Small intestine (tissue), 7 donors: ENCODE measurements at regions not wholly inside any gene's neighbourhood (a gene's known extent, or its start where the extent isn't known, plus 50 kb on each side); places are given as distances from the start of the nearest gene placed in this dataset.
"Not testable (repeated sequence)": the region's sequence is repeated elsewhere in the genome, so short reads cannot be mapped to it uniquely, and the experiment has no call there.

Experiments
- DNase-seq, 2 donors: peaks; one replicate each; pipeline versions ENCODE4 v3.0.0 to v3.0.0-alpha.2; 2013
- FAIRE-seq: peaks from 2 replicates; lab custom pipeline; 2012; peaks lifted over from hg19 to GRCh38; lab: Jason Lieb, UNC
- H3K27ac ChIP-seq, 3 donors: one replicate each; pipeline ENCODE4 v1.5.1; 2013; ENCODE audit warnings: low read length in 2 of 3, mild to moderate bottlenecking in 2 of 3, control low read depth in 1 of 3, inconsistent platforms in 1 of 3, low read depth in 1 of 3, moderate library complexity in 1 of 3
- H3K27me3 ChIP-seq, 3 donors: one replicate each; pipeline ENCODE4 v1.6.1; 2013; ENCODE audit warnings: low read length in 3 of 3, inconsistent platforms in 1 of 3; ENCODE audit not compliant: control insufficient read depth in 3 of 3, insufficient read depth in 3 of 3
- H3K36me3 ChIP-seq, 3 donors: one replicate each; pipeline ENCODE4 v1.6.1; 2013; ENCODE audit warnings: low read length in 3 of 3, inconsistent platforms in 1 of 3, low read depth in 1 of 3, mild to moderate bottlenecking in 1 of 3, moderate library complexity in 1 of 3; ENCODE audit not compliant: control insufficient read depth in 3 of 3, insufficient read depth in 2 of 3
- H3K4me1 ChIP-seq, 3 donors: one replicate each; pipeline ENCODE4 v1.6.1; 2013; ENCODE audit warnings: low read length in 2 of 3, inconsistent platforms in 1 of 3, low read depth in 1 of 3, mild to moderate bottlenecking in 1 of 3, moderate library complexity in 1 of 3; ENCODE audit not compliant: control insufficient read depth in 3 of 3, insufficient read depth in 2 of 3
- H3K4me3 ChIP-seq, 3 donors: one replicate each; pipeline ENCODE4 v1.5.1; 2013; ENCODE audit warnings: low read length in 3 of 3, control low read depth in 1 of 3, inconsistent platforms in 1 of 3, low read depth in 1 of 3, mild to moderate bottlenecking in 1 of 3, moderate library complexity in 1 of 3
- H3K9me3 ChIP-seq, 2 donors: one replicate each; pipeline ENCODE4 v1.6.1; 2013; ENCODE audit warnings: low read depth in 1 of 2, low read length in 1 of 2; ENCODE audit not compliant: control insufficient read depth in 2 of 2, insufficient read depth in 1 of 2
- WGBS, 3 donors: extraction: QIAGEN DNeasy Blood & Tissue Kit; methylation state at CpG; one replicate each; pipeline ENCODE4 v1.1.7; 2013; 5-methylcytosine and 5-hydroxymethylcytosine counted together
- donor health status: healthy with polysubstance abuse.
- donor health status: control.
- donor health status: control.
- donor health status: Bipolar disorder and iron deficiency.
- donor health status: healthy.

DNA sequence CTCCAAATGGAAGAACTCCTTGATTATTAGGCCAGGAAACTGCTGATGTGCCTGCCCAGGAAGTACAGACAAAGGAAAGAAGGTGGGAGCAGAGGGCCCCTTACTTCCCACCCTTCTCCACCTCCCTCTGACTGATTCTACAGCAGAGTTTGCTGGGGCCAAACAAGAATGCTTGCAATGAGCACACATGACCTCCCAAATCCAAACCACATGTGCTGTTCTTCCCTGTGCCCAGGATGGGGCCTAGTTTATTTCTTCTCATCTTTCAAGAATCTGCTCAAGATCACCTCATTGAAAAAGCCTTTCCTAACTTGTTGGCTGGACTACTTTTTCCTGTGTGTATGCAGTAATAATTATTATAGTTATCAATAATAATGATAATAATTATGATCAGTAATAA lies 286.1 kb downstream of the RAB38 start:
- FAIRE-seq = no peak
- H3K27ac ChIP-seq = no peak overlapping the region
- no peaks in the 10 kb centered on the region for H3K36me3 ChIP-seq
- DNase-seq = no peak
- H3K4me3 ChIP-seq = no peak overlapping the region
- no peaks in the 10 kb centered on the region for H3K27me3 ChIP-seq
- no peaks in the 10 kb centered on the region for H3K9me3 ChIP-seq
- H3K4me1 ChIP-seq = no peaks in the 10 kb centered on the region

GRCh38 chr11:87885084-87885483 lies 290.2 kb downstream of the RAB38 start:
- FAIRE-seq, H3K27me3 ChIP-seq, H3K27ac ChIP-seq, H3K4me1 ChIP-seq, H3K9me3 ChIP-seq, H3K36me3 ChIP-seq, DNase-seq, H3K4me3 ChIP-seq: not testable (repeated sequence)
- 88 to 94% (median 92%) methylated on average over 1 of the region's 1 CpG for WGBS, 3 donors

DNA sequence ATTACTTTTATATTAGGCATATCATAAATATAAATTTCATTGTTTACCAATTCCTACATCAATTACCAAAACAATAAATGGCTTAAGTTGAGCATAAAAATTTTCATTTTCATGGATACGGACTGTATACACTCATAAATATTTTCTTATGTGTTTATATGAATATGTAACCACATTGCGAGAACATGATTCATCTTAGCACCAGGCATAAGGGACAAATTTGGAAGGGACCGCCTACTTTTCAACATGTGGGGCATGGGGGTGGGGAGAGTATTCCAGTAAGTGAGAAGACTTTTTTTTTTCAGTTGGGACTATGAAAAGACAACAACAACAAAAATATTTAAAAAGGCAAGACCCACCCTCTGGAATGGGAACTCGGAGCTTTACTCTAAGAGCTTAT lies 296.1 kb downstream of the RAB38 start:
- DNase-seq (no peak), FAIRE-seq (no peak)
- Histone ChIP-seq H3K4me3 (no peak overlapping the region), H3K27me3 (no peaks in the 10 kb centered on the region), H3K9me3 (no peaks in the 10 kb centered on the region), H3K4me1 (no peaks in the 10 kb centered on the region), H3K27ac (no peak overlapping the region), H3K36me3 (no peaks in the 10 kb centered on the region)
- WGBS, 3 donors = 65 to 81% (median 74%) methylated on average over 4 of the region's 4 CpGs

- no peaks in the 10 kb centered on the region for H3K4me1 ChIP-seq
- peak; percentile 51 for FAIRE-seq
- DNase-seq = peak in 1 of 2 donors; percentile 46
- H3K27ac ChIP-seq = no peak overlapping the region
- WGBS, 3 donors = 22 to 46% (median 43%) methylated on average over 2 of the region's 2 CpGs
- no peaks in the 10 kb centered on the region for H3K9me3 ChIP-seq
- no peaks in the 10 kb centered on the region for H3K36me3 ChIP-seq
- H3K27me3 ChIP-seq = no peaks in the 10 kb centered on the region
- no peak overlapping the region for H3K4me3 ChIP-seq
These were observed 296.8 kb downstream of the RAB38 start for GRCh38 chr11:87878373-87878825.

GRCh38 chr11:87871056-87871455 lies 304.2 kb downstream of the RAB38 start:
- Histone ChIP-seq H3K4me1 (peaks cover 0 to 3% (median 0%) of the 10 kb centered on the region in 3 donors), H3K27ac (no peak overlapping the region), H3K27me3 (no peaks in the 10 kb centered on the region), H3K9me3 (no peaks in the 10 kb centered on the region), H3K36me3 (no peaks in the 10 kb centered on the region), H3K4me3 (no peak overlapping the region)
- 64 to 85% (median 70%) methylated on average over 2 of the region's 2 CpGs for WGBS, 3 donors
- FAIRE-seq = no peak
- no peak for DNase-seq

DNA sequence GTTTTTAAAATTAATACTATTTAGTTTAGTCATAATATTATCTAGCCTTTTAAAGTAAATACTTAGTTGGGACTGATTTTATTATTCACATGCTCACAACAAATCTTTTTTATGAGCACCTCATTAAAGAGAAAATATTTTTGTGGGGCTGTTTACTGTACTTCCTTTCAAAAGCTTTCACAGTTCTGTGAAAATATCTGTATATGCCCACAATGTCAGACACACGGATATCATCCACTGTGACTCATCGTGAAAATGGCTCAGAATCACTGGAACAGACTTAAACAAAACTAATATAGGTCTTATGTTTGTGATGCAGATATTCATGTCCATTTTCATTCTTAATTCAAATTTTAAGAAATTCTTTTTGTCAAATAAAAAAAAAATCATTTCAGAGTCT lies 305.2 kb downstream of the RAB38 start:
- FAIRE-seq (no peak), DNase-seq (no peak)
- Histone ChIP-seq H3K9me3 (no peaks in the 10 kb centered on the region), H3K36me3 (no peaks in the 10 kb centered on the region), H3K4me1 (peaks cover 0 to 3% (median 0%) of the 10 kb centered on the region in 3 donors), H3K27ac (no peak overlapping the region), H3K4me3 (no peak overlapping the region), H3K27me3 (no peaks in the 10 kb centered on the region)
- WGBS, 3 donors = 75 to 90% (median 82%) methylated on average over 2 of the region's 2 CpGs

DNA sequence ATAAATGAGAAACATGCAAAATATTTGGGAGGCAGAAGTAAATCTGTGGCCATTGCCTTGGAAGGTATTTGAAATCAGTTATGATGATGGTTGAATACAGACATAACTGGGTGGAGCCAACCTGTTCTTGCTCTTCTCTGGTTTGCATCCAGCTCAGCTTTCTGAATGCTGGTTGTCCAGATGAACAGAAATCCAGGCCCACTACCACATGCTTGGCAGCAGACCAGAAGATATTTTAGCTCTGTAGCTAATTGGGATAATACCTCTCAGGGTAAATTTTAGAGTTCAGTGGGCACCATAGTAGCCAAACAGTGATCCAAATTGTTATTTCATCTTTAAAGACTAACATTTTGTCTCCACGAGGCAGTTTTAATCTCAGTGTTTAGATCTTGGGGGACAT lies 308.3 kb downstream of the RAB38 start:
- Histone ChIP-seq H3K36me3 (no peaks in the 10 kb centered on the region), H3K27me3 (no peaks in the 10 kb centered on the region), H3K4me1 (peaks cover 0 to 3% (median 0%) of the 10 kb centered on the region in 3 donors), H3K4me3 (no peak overlapping the region), H3K9me3 (no peaks in the 10 kb centered on the region), H3K27ac (no peak overlapping the region)
- 67 to 71% (median 69%) methylated on average over 1 of the region's 1 CpG for WGBS, 3 donors
- FAIRE-seq = no peak
- DNase-seq = no peak

GRCh38 chr11:87861030-87861429 lies 314.2 kb downstream of the RAB38 start:
- no peak for DNase-seq
- FAIRE-seq = no peak
- H3K9me3 ChIP-seq = no peaks in the 10 kb centered on the region
- H3K27me3 ChIP-seq = no peaks in the 10 kb centered on the region
- no peaks in the 10 kb centered on the region for H3K4me1 ChIP-seq
- no peaks in the 10 kb centered on the region for H3K36me3 ChIP-seq
- H3K4me3 ChIP-seq = no peak overlapping the region
- H3K27ac ChIP-seq = no peak overlapping the region
- WGBS, 3 donors = 67 to 76% (median 70%) methylated on average over 4 of the region's 4 CpGs

- no peak for FAIRE-seq
- Histone ChIP-seq H3K9me3 (no peaks in the 10 kb centered on the region), H3K36me3 (no peaks in the 10 kb centered on the region), H3K27me3 (no peaks in the 10 kb centered on the region), H3K4me1 (no peaks in the 10 kb centered on the region), H3K4me3 (no peak overlapping the region), H3K27ac (no peak overlapping the region)
- 30 to 56% (median 50%) methylated on average over 1 of the region's 1 CpG for WGBS, 3 donors
- no peak for DNase-seq
These were observed 315.6 kb downstream of the RAB38 start for GRCh38 chr11:87859636-87860035.
